ENCODE measurements at regions not wholly inside any gene's neighbourhood (a gene's known extent, or its start where the extent isn't known, plus 50 kb on each side); places are given as distances from the start of the nearest gene placed in this dataset.

- no peak for DNase-seq (ENCODE audit: low read depth)
- no peak overlapping the region for H3K4me3 ChIP-seq (ENCODE audit: low read length)
These were observed 400.1 kb upstream of the NRP1 start for GRCh38 chr10:33734393-33735155.

DNA sequence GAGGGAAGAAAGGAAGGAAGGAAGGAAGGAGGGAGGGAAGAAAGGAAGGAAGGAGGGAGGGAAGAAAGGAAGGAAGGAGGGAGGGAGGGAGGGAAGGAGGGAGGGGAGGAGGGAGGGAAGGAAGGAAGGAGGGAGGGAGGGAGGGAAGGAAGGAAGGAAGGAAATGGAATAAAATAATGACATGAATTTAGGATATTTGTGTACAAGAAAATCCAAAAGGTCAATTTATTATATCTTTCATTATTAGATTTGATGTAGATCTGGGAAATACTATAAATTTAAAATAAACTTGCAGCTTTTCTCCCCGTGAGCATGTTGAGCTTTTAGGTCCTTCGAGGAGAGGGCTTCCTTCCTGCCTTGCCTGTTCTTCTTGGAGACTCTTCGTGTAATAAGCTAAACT lies 398.6 kb upstream of the NRP1 start:
- no peak overlapping the region for H3K4me3 ChIP-seq (ENCODE audit: low read length)
- DNase-seq (ENCODE audit: low read depth), result no peak
- TF ChIP-seq, protein P1, sequence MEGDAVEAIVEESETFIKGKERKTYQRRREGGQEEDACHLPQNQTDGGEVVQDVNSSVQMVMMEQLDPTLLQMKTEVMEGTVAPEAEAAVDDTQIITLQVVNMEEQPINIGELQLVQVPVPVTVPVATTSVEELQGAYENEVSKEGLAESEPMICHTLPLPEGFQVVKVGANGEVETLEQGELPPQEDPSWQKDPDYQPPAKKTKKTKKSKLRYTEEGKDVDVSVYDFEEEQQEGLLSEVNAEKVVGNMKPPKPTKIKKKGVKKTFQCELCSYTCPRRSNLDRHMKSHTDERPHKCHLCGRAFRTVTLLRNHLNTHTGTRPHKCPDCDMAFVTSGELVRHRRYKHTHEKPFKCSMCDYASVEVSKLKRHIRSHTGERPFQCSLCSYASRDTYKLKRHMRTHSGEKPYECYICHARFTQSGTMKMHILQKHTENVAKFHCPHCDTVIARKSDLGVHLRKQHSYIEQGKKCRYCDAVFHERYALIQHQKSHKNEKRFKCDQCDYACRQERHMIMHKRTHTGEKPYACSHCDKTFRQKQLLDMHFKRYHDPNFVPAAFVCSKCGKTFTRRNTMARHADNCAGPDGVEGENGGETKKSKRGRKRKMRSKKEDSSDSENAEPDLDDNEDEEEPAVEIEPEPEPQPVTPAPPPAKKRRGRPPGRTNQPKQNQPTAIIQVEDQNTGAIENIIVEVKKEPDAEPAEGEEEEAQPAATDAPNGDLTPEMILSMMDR (conservative IDR thresholded peaks at IDR 0.05; ENCODE audit: low read length), result no peak

More at GRCh38 chr10:33734393-33735155, 400.1 kb upstream of the NRP1 start:
- TF ChIP-seq, protein P1 (conservative IDR thresholded peaks at IDR 0.05; ENCODE audit: low read length), result no peak

GRCh38 chr10:33732161-33732680 lies 397.8 kb upstream of the NRP1 start:
- TF ChIP-seq, protein P1 (conservative IDR thresholded peaks at IDR 0.05; ENCODE audit: low read length), result no peak
- DNase-seq (ENCODE audit: low read depth), result no peak
- no peak overlapping the region for H3K4me3 ChIP-seq (ENCODE audit: low read length)

- TF ChIP-seq, protein P1 (conservative IDR thresholded peaks at IDR 0.05; ENCODE audit: low read length), result no peak
- DNase-seq (ENCODE audit: low read depth), result no peak
- H3K4me3 ChIP-seq (ENCODE audit: low read length), result no peak overlapping the region
These were observed 396.9 kb upstream of the NRP1 start for GRCh38 chr10:33731322-33731721.

DNA sequence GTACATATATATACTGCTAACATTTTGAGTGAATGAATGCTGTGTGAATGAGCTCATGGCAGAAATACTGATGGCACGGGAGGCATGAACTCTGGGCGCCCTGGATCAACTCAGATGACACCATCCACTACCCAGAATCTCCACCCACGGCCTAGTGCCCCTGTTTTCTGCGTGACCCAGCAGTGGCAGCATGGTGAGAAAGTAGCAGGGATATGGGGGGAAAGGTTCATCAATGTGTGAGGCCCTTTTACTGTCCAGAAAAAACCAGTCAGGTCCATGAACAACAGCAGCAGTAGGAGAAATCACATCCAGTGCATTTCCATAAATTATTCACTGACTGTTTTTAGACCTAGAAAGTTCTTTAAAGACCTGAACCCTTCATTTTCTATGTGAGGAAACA lies 391.0 kb upstream of the NRP1 start:
- TF ChIP-seq, protein P1 (conservative IDR thresholded peaks at IDR 0.05; ENCODE audit: low read length), result no peak
- DNase-seq (ENCODE audit: low read depth), result no peak
- no peak overlapping the region for H3K4me3 ChIP-seq (ENCODE audit: low read length)

DNA sequence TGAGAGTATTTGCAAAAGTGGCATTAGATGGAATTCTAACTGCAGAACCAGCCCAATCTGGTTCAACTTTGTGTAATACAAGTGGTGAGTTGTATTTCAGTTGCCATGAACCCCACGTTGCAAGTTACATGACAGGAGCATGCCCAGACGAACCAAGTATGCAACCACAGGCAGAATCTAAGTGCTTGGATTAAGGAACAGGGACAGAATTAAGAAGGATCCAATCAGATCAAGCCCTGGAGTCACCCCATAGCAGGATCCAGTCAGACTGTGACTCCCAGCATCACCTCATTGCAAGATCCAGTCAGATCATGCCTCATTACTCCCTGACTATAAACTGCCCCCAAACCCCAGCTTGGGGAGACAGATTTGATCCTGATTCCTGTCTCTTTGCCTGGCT lies 388.7 kb upstream of the NRP1 start:
- no peak overlapping the region for H3K4me3 ChIP-seq (ENCODE audit: low read length)

More for the DNA sequence above, 388.7 kb upstream of the NRP1 start:
- TF ChIP-seq, protein P1 (conservative IDR thresholded peaks at IDR 0.05; ENCODE audit: low read length), result no peak
- no peak for DNase-seq (ENCODE audit: low read depth)
